ENCODE measurements at regions not wholly inside any gene's neighbourhood (a gene's known extent, or its start where the extent isn't known, plus 50 kb on each side); places are given as distances from the start of the nearest gene placed in this dataset.
A peak's percentile ranks its signal among the peaks of the same experiment; 100 is the strongest.

- TF ChIP-seq CTCF (IDR thresholded peaks at IDR 0.05): no peak
- DNase-seq: no peak
- intact Hi-C loops (cut with DNase I): no loop called here
Measured at GRCh38 chr2:129887688-129888266, 91.7 kb upstream of the RAB6C start.

GRCh38 chr2:129888461-129888860 is 91.0 kb upstream of the RAB6C start:
- intact Hi-C loops (cut with DNase I): no loop called here
- H3K36me3 ChIP-seq: no peaks in the 10 kb centered on the region
- FAIRE-seq: no peak
- no peaks in the 10 kb centered on the region for H3K4me1 ChIP-seq
- H3K27ac ChIP-seq: no peak overlapping the region
- H3K27me3 ChIP-seq: no peaks in the 10 kb centered on the region
- no peaks in the 10 kb centered on the region for H3K9me3 ChIP-seq
- no peak for DNase-seq
- no peak for ATAC-seq
- no peak overlapping the region for H3K4me3 ChIP-seq
- TF ChIP-seq CTCF (IDR thresholded peaks at IDR 0.05): no peak
- 77 to 78% methylated on average over 4 of the region's 4 CpGs for WGBS, 2 donors

More at GRCh38 chr2:129887688-129888266, 91.7 kb upstream of the RAB6C start:
- Histone ChIP-seq H3K27me3 (no peaks in the 10 kb centered on the region), H3K4me1 (no peaks in the 10 kb centered on the region), H3K36me3 (no peaks in the 10 kb centered on the region), H3K27ac (no peak overlapping the region), H3K4me3 (no peak overlapping the region), H3K9me3 (no peaks in the 10 kb centered on the region)
- ATAC-seq (no peak), FAIRE-seq (no peak)
- WGBS, 2 donors: 56 to 67% methylated on average over 3 of the region's 3 CpGs

- FAIRE-seq: no peak
- DNase-seq: no peak
- no peak for TF ChIP-seq CTCF (IDR thresholded peaks at IDR 0.05)
Measured at GRCh38 chr2:129888896-129889295, 90.6 kb upstream of the RAB6C start.

GRCh38 chr2:129891341-129892320 is 87.8 kb upstream of the RAB6C start:
- ATAC-seq (no peak), DNase-seq (no peak), FAIRE-seq (no peak)
- H3K4me1 ChIP-seq: no peaks in the 10 kb centered on the region
- H3K27me3 ChIP-seq: no peaks in the 10 kb centered on the region
- 60 to 64% methylated on average over 14 of the region's 14 CpGs for WGBS, 2 donors
- intact Hi-C loops (cut with DNase I): no loop called here
- TF ChIP-seq CTCF (IDR thresholded peaks at IDR 0.05): no peak
- H3K9me3 ChIP-seq: no peaks in the 10 kb centered on the region
- H3K27ac ChIP-seq: no peak overlapping the region
- H3K36me3 ChIP-seq: no peaks in the 10 kb centered on the region
- no peak overlapping the region for H3K4me3 ChIP-seq

More at GRCh38 chr2:129888896-129889295, 90.6 kb upstream of the RAB6C start:
- Histone ChIP-seq H3K4me1 (no peaks in the 10 kb centered on the region), H3K27ac (no peak overlapping the region), H3K4me3 (no peak overlapping the region), H3K36me3 (no peaks in the 10 kb centered on the region), H3K27me3 (no peaks in the 10 kb centered on the region), H3K9me3 (no peaks in the 10 kb centered on the region)
- ATAC-seq: peak in 2 of 4 donors; percentile 25 to 48
- WGBS, 2 donors: 58 to 75% methylated on average over 2 of the region's 2 CpGs
- intact Hi-C loops (cut with DNase I): no loop called here

GRCh38 chr2:129892360-129892759 is 87.1 kb upstream of the RAB6C start:
- Histone ChIP-seq H3K9me3 (no peaks in the 10 kb centered on the region), H3K4me1 (no peaks in the 10 kb centered on the region), H3K27ac (no peak overlapping the region), H3K36me3 (no peaks in the 10 kb centered on the region), H3K27me3 (no peaks in the 10 kb centered on the region), H3K4me3 (no peak overlapping the region)
- TF ChIP-seq CTCF (IDR thresholded peaks at IDR 0.05): no peak
- FAIRE-seq (no peak), ATAC-seq (no peak), DNase-seq (no peak)
- intact Hi-C loops (cut with DNase I): no loop called here
- 85 to 94% methylated on average over 9 of the region's 9 CpGs for WGBS, 2 donors

Measured in pancreas (tissue), 10 donors.